HG03196 (cell line): ENCODE measurements at regions not wholly inside any gene's neighbourhood (a gene's known extent, or its start where the extent isn't known, plus 50 kb on each side); places are given as distances from the start of the nearest gene placed in this dataset.
"Not testable (repeated sequence)": the region's sequence is repeated elsewhere in the genome, so short reads cannot be mapped to it uniquely, and the experiment has no call there.

ENCODE experiments used
- ATAC-seq: cut with Tn5 transposase; IDR thresholded peaks from one replicate; pipeline ENCODE4 v1.9.1; 2021; ENCODE audit not compliant: unreplicated experiment

DNA sequence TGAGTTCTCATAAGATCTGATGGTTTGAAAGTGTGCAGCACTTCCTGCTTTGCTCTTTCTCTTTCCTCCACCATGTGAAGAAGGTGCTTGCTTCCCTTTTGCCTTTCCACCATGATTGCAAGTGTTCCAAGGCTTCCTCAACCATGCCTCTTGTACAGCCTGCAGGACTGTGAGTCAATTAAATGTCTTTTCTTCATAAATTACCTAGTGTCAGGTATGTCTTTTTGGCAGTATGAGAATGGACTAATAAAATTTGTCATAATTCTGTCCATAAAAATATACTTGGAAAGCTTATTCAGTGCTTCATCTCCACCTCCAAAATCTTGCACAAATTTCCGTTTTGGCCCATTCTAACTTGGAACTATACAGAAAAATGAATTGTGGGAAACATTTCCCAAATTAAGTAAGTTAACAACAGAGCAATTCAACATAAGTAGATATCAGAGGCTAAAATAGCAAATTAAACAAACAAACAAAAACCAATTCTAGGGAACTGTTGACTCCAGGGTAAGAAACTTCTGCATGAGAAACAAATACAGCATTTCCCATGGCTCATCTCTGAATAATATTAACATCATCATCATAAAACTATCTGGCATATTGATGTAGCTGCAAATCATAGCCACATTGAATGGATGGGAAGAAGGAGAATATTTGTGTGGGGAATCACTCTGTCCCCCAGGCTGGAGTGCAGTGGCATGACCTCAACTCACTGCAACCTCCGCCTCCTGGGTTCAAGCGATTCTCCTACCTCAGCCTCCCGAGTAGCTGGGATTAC is 459.5 kb upstream of the FAR2 start:
- ATAC-seq = no peak

DNA sequence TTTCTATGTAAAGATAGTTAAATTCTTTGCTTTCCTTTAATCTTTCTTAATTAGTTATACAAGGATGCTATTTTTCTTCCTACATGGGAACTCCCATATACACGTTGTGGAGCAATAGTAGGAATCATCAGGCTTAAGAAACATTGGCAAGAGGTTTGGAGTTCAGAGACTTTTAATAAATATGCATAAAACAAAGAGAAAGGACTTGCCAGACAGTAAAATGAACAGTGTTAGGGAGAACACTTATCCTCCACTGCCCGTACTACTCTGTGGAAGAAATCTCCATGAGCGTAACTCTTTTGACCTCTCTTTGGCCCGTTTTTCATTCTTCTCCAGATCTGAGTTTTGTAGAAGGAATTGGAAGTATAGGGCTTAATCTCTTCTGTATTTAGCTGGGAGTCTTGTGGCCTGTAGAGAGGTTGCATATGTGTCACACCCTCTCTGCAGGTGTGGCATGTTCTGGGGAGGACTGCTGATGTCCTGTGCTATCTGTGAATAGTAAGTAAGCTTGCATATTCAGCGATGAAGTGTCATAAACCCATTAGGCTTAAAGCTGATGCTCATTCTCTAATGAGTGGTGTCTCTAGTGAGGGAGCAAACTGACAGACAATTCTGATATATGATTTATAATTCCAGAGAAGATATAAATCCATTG is 455.4 kb upstream of the FAR2 start:
- ATAC-seq = no peak

DNA sequence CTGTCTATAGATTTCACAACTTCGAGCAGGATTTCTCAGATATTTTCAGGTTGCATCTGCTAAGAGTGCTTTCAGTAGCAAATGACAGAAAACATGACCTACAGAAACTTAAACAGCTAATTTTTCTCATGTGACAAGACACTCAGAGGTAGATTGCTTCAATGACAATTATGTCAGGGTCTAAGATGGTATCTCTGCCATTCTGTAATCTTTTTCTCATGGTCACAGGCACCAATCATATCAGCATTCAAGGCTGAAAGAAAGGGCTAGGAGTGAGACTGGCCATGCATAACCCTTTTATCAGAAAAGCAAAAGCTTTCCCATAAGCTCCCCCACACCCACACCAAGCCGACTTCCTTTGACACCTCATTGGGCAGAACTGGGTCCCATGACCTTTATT is 450.5 kb upstream of the FAR2 start:
- ATAC-seq = no peak

- no peak for ATAC-seq
Measured at GRCh38 chr12:28699029-28699428, 450.0 kb upstream of the FAR2 start.

DNA sequence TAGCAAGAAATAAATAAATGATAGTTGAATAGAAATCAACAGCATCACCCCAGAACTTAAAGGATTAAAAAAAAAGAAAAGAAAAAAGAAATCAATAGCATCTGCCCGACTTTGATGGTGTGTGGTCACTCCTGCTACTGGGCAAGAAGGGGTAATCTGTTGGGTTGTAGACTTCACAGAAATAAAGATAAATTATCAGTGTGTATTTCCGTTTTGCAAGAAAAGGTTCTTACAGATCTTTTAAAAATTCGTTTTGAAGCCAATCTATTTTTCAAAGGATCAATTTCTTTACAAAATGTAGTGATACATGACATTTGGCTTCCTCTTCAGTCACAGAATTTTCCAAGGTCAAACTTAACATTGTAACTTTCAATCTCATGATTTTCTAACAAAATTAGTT is 448.9 kb upstream of the FAR2 start:
- no peak for ATAC-seq

GRCh38 chr12:28704477-28705169 is 444.5 kb upstream of the FAR2 start:
- no peak for ATAC-seq

- no peak for ATAC-seq
Measured at GRCh38 chr12:28708918-28709371, 440.1 kb upstream of the FAR2 start.

- no peak for ATAC-seq
Measured at GRCh38 chr12:28709986-28710685, 438.9 kb upstream of the FAR2 start.

DNA sequence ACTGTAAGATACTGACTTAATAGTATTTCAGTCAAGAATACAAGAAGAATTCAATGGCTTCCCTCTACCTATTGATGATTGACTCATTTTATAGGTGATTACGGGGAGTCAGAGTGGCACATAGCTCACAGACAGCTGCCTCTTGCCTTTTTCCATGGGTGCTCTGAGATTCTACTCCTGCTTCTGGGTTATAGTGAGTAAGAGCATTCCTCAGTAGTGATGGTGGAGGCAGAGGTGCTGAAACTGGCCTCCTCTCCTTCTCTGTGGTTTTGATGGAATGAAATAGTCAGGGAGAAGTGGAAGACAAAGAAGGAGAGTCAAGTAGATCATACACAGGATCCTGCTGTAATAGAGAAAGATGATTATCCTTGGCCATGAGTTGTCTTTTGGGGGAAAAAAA is 438.2 kb upstream of the FAR2 start:
- ATAC-seq = no peak

GRCh38 chr12:28711421-28711820 is 437.7 kb upstream of the FAR2 start:
- ATAC-seq = no peak

DNA sequence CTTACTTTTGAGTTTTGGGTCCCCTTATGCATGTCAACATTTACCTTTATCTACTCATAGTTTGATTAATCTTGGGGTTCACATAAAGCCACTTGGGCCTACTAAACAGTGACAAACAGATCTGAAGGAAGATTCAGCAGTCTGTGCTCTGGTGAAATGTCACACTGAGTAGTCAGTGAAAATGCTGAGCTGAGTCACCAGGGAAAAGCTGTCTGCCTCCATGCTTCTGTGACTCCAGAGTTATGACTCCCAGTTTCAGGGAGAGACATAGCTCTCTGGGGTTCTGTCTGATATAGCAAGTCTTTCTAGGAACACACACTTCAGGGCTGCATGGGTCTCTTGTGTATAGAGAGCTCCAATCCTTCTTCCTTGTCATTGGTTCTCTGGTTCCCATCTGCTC is 406.3 kb upstream of the FAR2 start:
- ATAC-seq = no peak

- ATAC-seq = no peak
Measured at GRCh38 chr12:28746734-28747325, 402.2 kb upstream of the FAR2 start.

DNA sequence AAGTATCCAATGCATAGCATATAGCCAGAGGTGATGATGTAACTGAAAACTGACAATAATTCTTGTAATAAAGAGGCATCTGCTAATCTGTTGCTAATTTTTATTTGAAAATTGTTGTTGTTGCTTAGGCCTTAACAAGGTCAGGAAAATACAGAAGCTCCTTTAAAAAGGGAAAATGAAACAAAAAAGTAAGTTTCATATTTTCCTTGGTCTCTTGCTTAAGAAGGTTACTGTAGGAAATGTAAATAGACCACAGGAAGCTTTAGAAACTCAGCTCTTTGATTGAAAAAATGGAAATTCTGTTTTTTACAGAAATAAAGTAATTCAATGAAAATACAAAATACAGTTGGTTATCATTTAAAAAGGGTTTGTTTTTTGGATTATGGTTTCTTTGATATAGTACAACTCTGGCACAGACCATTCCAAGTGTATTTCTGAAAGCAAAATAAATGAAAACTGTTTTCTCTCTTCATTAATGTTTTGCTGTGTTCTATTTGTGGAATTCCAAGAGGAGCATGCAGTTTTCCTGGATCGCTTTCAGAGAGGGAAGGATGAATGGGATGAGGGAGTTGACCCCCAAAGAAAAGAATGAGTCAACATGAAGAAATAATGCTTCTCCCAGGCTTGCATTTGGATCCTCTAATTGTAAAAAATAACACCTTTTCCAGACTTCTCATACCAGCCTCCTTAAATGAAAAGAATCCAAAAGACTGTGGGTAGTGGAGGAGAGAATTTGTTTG is 398.0 kb upstream of the FAR2 start:
- ATAC-seq = no peak

DNA sequence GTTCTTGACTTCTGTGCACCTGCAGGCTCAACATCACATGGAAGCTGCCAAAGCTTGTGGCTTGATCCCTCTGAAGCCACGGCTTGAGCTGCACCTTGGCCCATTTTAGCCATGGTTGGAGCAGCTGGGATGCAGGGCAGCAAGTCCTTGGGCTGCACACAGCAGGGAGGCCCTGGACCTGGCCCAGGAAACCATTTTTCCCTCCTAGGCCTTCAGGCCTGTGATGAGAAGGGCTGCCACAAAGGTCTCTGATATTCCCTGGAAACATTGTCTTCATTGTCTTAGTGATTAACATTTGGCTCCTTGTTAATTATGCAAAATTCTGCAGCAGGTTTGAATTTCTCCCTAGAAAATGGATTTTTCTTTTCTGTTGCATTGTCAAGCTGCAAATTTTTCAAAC is 394.1 kb upstream of the FAR2 start:
- ATAC-seq = no peak

GRCh38 chr12:28759333-28759732 is 389.7 kb upstream of the FAR2 start:
- ATAC-seq = no peak

DNA sequence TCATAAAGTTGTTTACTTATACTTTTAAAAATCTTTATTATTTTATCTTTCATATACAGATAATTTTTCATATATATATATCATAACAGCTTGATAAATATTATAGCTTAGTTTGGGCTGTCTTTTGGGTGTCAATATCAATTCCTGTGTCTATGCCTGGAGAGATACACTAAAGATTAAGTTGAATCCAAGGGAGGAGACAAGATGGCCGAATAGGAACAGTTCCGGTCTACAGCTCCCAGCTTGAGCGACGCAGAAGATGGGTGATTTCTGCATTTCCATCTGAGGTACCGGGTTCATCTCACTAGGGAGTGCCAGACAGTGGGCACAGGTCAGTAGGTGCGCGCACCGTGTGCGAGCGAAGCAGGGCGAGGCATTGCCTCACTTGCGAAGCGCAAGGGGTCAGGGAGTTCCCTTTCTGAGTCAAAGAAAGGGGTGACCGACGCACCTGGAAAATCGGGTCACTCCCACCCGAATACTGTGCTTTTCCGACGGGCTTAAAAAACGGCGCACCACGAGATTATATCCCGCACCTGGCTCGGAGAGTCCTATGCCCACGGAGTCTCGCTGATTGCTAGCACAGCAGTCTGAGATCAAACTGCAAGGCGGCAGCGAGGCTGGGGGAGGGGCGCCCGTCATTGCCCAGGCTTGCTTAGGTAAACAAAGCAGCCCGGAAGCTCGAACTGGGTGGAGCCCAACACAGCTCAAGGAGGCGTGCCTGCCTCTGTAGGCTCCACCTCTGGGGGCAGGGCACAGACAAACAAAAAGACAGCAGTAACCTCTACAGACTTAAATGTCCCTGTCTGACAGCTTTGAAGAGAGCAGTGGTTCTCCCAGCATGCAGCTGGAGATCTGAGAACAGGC is 388.8 kb upstream of the FAR2 start:
- ATAC-seq = not testable (repeated sequence)

GRCh38 chr12:28761897-28762296 is 387.2 kb upstream of the FAR2 start:
- ATAC-seq = not testable (repeated sequence)

DNA sequence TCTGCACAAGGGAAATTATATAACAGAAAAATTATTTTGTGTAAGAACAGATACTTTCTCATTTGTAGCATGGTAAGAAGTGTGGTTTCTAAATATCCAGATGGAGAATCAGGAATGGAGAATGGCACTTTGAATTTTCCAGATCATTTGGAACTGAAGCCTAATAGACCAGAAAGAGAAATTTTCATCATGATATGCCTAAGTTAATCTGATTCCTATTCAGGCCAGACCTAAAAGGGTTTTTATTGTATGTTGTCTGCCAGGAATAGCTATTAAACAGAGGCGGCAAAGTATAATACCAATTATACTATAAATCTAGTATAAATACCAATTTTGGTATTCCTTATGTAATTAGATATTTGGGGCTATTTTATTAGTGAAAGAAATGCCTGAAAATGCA is 382.7 kb upstream of the FAR2 start:
- no peak for ATAC-seq

- ATAC-seq = no peak
Measured at GRCh38 chr12:28767836-28768348, 381.2 kb upstream of the FAR2 start.
